ENCODE measurements at regions not wholly inside any gene's neighbourhood (a gene's known extent, or its start where the extent isn't known, plus 50 kb on each side); places are given as distances from the start of the nearest gene placed in this dataset.

DNA sequence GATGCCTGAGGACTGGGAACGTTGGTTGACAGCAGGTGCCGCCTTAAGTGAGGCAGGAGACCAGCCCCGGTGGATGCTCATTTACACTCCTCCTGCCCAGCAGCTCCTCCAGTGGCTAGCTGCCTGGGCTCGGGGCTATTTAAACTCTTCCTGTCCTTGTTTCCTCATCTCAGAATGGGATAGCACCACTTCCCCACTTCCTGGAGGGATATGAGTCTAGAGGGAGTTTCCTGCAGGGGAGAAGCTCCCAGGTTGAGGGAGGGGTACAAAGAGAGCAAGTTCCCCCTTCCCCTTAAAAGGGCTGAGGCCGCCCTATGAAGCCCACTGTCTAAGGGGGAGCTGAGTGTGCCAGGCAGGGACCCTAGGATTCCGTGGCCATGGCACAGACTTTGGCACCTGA is 311.2 kb downstream of the AACS start:
- no peak for FAIRE-seq

DNA sequence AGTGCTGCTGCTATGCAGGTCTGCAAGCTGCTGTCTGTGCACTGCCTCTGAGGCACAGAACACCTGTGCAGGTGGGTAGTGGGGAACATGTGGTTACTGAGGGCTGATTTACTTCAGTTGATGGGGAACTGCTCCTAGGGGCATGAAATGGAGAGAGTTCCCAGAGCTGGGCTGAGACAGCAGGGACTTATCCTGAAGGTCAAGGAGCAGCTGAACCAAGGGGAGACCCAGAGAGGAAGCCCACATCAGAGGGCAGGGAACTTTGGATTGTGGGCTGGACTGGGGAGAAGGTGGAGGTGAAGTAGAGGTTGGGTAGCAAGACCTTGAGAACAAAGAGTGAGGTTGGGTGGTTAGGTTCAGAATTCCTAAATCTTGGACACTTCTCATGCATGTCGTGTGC is 311.9 kb downstream of the AACS start:
- no peak for FAIRE-seq

DNA sequence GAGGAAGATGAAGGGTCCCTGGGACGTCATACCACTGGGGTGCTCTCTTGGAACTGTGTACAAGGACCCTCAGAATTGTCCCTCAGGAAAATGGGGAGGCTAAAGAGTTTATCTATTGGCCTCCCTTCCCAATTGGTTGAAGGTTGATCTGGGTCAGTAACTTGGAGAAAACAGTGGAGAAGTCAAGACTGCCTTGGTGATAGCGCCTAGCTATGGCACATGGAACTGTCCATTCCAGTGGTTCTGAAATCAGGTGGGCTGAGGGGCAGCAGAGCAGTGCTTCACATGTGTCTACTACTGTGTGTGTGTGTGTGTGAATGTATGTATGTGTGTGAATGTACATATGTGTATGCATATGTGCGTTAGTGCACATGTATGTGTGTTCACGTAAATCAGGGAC is 316.1 kb downstream of the AACS start:
- FAIRE-seq, result no peak

DNA sequence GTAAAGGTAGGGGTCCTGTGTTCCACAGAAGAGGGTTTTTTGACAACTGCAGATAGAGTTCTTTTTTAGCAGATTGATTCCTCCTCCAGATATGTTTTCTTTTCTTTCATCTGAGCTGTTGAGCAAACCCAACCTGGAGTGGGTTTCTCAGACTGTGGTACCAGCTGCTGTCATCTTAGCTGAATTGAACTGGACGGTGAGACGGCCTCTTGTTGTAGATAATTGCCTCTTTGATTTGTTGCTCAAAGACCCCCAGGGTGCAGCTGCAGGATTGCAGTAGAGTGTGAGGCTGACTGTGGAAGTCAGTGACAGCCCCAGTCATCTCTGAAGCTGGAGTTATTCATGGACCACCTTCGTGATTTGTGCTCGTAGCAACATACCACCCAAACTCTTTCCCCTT is 317.7 kb downstream of the AACS start:
- FAIRE-seq, result no peak

DNA sequence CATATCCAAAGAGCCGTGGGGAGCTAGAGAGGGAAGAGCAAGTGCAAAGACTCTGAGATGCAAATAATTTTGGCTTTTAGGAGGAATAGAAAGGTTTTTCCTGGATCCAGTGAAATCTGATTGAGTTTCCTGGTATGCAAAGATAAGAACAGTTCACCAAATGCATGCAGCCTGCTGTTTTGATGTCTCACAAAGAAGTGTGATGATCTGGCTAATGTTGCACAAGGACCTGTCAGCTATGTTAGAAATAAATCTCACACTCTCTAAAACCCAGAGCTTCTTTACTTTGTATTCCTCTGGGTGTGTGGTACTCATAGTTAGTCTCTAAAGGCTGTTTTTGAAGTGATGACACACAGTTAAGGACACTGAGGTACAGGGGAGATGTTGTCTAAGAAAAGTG is 321.4 kb downstream of the AACS start:
- FAIRE-seq, result no peak

DNA sequence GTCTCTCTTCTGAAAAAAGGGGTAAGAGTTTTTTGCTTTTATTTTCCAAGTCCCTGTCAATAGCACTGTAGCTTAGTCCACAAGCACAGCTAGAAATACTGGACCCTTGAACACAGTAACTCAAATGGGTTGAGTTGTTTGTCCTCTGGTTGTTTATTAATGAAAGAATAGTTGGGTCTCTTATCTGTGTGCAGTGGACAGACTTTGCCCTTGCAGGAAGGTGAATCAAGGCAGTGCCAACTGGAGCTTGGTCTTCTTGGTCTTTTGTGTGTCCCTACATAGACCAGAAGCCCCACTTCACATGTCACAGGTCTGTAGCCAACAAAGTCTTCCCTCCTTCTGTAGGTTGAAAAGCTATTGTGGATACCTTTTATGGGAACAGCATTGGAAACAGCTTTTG is 322.0 kb downstream of the AACS start:
- no peak for FAIRE-seq

DNA sequence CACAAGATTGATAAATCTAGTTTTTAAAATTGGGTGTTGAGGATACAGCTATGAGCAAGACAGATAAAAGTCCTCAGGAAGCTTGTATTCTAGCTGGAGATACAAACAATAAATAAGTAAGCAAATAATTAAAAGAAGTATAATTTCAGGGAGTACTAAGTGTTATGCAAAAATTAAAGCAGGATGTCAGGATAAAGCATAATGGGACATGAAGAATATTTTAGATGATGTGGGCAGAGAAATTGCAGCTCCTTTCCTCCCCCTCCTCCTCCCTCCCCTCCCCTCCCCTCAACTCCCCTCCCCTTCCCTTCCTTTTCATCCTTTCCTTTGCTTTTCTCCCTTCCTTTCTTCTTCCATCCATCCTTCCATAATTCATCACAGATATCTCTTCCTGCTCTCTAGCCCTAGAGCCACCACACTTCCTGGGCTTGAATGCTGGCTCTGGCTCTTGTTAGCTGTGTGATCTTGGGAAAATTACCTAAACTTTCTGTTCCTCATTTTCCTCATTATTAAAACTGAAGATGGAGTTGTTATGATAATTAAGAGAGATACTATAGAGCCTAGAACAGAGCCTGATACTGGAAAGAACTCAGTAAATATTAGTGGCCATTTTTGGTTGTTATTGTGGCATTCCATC is 323.9 kb downstream of the AACS start:
- no peak for FAIRE-seq

DNA sequence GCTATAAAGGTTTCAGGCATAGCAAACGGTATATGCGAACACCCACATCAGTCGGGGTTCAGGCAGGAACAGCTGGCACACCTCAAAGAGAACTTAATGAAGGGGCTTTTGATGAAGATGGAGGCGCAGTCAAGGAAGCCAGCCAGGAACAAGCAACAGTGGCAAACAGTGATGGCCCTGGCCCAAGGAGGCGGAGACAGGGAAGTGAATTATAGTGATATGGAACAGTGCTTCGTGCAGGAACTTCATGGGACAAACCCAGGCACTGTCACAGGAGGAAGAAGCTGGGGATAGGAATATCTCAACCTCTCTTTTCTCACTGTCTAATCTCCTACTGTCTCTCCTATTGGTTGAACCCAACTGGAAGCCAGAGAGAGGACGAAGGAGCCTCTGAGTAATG is 328.3 kb downstream of the AACS start:
- no peak for FAIRE-seq

DNA sequence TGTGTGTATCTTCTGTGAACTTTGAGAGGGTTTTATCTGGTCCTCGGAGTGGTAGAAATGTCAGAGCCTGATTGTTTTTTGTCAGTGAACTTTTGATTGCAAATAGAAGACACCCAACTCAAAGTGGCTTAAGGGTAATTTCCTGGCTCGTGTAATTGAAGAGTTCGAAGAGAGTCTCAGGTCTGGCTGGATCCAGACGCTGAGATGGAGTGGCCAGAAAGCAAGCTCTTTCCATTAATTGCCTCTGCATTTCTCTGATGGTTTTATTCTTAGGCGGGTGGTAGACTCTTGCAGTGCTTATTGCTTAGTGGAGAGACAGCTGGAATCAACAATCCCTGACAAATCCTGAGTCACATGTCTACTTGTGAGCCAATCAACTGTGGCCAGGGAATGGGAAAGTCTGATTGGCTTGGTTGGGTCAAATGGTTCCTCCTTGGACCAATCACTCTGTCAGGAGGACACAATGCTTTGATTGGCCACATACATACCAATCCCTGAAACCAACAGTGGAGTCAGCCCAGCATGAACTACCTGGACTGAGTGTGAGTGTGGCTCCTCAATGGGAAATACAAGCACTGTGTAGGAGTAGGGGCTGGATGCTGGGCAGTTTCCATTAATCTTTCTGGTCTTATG is 330.5 kb downstream of the AACS start:
- FAIRE-seq, result no peak

DNA sequence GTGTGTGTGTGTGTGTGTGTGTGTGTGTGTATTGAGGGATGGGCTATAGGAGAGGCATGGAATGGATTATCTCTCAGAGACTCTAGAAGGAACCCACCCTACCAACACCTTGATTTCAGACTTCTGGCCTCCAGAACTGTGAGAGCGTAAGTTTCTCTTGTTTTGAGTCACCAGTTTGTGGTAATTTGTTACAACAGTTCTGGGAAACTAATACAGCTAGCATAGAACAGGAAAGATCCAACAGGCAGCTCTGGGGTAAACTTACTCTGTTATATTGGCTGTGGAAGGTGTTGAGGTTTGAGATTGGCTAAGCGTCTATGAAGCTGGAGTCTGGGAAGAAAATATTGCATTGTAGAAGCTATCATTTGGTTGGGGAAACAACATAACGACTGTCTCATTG is 334.3 kb downstream of the AACS start:
- FAIRE-seq, result no peak

DNA sequence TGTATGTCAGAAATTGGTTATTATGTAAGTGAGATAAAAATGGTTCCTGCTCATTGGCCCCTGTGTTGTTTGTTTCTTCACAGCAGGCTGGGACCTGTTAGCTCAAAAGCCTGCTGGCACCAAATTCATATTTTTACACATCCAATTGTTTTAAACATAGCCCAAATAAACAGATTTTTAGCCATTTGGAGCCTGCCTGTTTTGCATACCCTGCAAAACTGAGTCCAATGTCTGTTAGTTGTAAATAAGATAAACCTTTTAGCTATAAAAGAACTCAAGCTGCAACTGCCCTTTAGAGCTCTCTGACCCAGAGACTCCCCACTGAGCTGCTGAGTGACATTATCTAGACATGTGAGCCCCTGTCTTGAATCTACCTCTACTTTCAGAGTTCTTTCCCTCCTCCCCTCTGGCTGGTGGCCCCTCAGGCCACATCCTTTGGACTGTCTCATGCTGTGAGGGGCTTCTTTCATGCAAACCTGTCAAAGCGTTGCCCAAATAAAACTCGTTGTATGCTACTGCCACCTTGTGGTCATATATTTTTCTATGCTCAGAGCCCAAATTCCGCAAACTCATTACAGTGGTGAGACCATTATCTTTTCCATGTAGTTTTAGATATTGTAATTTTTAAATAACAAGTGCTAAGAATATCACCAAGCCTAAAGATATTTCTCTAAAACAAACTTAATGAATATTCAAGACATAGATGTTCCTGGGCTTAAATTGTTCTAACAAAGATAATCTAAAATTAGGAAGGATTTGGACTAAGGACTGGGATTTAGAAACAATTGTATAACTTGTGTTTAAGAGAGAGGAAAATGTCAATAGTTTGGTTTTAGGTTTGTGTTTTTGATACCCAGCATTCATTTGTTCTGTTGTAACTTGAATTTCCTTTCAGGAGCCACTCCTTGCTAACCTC is 337.9 kb downstream of the AACS start:
- no peak for FAIRE-seq

DNA sequence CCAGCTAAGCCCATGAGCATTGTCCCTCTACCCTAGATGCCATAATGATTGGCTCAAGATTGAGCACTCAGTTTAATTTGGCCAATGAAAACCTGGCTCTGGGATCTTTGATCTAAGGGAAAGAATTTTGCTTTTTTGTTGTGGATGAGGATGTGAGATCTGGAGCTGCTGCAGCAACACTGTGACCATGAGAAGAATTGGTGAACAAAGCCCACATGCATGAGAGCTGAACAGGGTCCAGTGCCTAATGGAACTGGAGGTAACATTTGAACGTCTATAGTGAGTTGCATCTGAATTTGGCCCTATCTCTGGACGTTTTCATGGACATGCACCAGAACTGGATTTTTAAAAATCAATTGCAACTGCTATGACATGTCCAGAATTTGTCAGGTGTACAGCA is 338.6 kb downstream of the AACS start:
- FAIRE-seq, result no peak

DNA sequence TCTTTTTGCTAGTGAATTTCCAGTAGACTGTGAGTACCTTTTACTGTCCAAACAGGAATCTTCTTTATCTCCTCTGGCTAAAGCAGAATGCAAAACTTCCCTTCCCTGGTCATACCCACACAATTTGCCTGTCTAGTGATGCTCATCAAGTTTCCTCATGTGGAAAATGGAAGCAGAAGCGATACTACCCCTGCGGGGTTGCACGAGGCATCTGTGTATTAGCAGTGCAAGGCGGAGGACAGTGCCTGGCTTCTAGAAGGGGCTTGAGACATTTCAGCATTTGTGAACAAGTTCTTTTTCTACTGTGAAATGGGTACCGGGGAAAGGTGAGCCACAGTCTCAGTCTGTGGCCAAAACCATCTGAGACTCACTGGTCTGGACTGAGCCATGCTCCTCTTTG is 340.9 kb downstream of the AACS start:
- no peak for FAIRE-seq

DNA sequence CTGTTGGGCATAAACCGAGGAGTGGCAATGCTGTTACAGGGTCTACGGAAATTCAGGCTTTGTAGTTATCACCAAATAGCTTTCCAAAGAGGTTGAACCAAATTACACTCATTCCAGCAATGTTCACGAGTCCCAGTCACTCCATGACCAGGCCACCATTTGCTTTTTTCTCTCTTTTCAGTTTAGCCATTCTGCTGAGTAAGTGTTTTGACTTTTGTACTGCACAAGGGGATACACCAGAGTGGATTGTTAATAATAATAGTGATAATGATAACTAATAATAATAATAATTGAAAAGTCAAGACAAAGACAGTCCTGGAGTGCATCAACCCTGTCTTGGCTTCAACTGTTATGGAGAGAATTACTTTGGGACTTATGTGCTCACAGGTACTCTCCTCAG is 343.5 kb downstream of the AACS start:
- FAIRE-seq, result no peak

DNA sequence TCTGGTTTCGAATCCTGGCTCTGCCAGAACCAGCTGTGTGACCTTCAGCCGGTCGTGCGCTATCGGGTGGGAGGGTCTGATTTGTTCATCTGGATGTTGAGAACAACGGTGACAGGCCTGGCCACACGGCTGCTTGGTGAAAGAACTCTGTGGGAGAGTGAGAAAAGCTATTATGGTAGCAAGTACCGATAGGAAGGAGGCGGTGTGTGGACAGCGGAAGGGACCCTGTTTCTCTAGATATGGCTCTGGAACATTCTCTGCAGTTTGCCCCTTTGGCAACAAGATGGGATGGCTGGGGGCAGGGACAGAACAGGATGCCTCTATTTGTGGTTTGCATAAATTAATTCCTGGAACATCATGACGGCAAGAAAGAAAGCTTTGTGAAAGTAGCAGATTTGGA is 347.3 kb downstream of the AACS start:
- FAIRE-seq, result no peak

DNA sequence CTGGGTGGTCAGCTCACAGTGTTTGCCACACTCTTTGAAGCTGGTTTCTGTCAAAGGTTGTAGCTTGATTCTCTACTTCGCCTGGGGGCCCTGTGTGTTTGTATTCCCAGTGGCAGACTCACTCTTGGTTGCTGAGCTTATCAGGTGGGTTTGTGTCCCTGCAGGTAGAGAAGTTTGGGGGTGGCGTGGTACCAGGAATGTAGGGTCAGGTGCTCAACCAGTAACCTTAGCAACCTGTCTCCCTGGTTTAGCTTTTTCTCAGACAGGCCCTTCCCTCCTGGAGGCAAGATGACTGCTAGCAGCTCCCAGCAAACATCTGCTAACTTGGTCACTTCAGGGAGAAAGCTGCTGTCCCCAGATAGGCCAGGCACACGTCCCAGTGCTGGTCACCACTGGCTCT is 352.2 kb downstream of the AACS start:
- FAIRE-seq, result no peak

DNA sequence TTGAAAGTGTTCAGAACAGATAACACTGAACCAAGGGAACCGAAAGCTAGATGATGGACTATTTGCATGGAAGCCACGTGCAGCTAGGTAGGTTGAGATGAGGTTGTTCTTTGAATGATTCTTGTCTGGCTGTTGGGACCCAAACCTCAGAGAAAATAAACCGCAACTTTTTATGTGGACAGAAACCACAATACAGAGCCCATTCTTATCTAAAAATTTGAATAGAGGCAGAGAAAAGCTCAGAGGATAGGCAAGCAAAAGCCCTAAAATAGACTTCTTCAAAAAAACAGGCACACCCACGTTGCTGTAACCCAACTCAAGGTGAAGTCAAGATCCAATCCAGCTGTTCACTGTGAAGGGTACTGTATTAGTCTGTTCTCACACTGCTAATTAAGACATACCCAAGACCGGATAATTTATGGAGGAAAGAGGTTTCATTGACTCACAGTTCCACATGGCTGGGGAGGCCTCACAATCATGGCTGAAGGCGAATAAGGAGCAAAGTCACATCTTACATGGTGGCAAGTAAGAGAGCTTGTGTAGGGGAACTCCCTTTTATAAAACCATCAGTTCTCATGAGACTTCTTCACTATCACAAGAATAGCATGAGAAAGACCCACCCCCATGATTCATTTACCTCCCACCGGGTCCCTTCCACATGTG is 353.8 kb downstream of the AACS start:
- FAIRE-seq, result no peak

DNA sequence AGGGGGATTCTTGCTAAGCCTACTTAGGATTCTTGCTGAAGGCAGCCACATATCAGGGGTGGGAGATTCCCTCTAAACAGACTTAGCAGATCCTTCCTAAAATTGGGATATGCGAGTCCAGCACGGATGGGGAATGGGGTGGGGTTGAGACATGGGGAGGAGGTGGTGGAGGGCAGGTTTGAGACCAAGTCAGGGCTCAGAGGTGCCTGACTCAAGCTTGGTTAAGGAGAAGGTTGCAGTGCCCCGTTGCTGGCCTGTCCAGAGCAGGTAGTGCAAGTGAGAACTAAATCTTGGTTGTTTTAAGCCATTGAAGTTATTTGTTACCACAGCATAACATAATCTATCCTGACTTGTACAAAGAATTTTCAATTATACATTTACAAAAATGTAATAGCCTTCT is 359.7 kb downstream of the AACS start:
- no peak for FAIRE-seq

DNA sequence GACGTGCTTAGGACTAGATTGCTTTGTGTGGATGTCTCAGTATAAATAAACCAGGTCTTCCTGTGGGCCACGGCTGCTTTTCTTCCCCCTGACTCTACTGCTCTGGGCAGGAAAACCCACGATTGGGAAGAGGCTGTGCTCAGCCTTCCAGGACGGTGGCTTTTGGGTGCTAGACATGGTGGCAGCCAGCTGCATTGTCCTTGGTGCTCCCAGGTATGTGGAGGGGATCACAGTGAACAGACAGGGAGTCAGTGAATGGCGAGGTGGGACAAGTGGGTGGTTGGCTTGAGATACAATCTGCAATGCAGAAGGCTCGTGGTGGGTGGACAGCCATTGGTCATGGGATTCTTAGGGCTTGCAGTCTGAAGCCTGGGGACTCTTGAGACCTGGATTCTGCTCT is 366.3 kb downstream of the AACS start:
- no peak for FAIRE-seq

DNA sequence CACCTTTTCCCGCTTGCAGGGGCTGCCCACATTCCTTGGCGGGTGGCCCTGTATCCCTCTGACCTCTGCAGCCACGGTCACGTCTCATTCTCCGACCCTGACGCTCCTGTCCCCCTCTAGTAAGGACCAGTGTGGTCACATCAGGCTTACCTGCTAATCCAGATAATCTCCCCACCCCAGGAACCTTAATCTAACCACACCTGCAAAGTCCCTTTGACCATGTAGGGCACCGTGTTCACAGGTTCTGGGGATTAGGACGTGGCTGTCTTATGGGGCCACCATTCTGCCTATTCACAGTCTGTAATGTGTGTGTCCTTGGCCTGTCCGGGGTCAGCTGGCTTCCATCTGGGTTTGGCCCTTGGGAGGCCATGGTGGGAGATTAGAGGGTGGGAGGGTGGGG is 368.9 kb downstream of the AACS start:
- no peak for FAIRE-seq

DNA sequence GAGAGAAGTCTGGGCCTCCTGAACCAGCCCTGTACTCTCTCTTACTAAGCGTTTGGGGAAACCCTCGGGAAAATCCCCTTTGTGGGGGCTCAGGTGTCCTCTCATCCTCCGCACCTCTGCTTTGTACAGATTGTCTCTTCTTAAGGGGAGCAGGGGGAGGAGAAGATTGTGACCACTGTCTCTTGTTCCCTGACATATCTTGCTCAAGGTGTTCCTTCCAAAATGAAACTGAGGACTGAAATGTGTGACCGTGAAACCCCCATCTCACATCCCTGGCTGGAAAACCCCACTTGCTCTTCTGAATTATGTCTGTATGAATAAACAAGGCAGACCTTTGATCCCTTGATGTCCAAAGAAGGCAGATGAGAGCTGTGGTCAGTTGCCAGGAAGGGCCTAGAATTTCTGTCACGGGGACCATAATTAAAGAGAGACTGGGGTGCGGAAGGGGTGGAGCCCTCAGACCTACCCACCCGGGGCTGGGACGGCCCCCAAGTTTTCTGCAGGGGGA is 369.8 kb downstream of the AACS start:
- FAIRE-seq, result no peak

DNA sequence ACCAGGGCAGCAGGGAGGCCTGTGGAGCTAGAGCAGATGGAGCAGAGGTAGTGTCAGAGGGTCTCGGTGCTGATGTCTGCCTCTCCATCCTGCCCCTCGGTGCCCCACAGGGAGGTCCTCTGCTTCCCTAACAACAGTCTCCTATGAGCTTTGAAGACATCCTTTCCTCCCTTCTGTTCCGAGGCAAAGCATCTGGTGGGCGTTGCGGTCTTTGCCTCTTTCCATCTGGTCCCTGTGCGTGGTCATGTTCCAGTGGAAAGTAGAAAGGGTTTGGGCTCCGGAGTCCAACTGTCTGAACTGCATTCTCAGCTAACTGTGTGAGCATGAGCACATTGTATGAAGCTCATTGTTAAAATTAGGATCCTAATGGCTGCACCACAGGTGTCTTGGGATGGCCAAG is 370.6 kb downstream of the AACS start:
- FAIRE-seq, result no peak

DNA sequence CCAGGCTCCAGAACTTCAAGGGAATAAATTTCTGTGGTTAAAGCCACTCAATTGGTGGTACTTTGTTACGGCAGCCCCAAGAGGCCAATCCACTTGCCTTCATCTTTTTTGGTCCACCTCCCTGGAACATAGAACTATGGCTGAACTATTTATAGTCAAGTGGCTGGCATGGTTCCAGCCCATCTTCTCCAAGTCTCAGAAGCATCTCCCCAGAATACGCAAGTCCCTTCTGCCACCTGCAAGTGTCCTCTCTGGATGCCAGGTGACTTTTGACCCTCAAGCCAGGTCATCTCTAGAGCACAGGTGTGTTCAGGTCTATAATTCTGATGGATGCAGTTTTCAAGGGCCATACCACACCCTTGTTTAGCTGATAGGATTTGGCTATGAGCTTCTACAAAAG is 371.5 kb downstream of the AACS start:
- no peak for FAIRE-seq

All from colon (tissue), 2 donors.